Neural crest cell (in vitro differentiated cells): ENCODE measurements at regions not wholly inside any gene's neighbourhood (a gene's known extent, or its start where the extent isn't known, plus 50 kb on each side); places are given as distances from the start of the nearest gene placed in this dataset.
"Not testable (repeated sequence)": the region's sequence is repeated elsewhere in the genome, so short reads cannot be mapped to it uniquely, and the experiment has no call there.

Experiments used
- DNase-seq: peaks from one replicate; pipeline ENCODE4 v3.0.0; 2021; ENCODE audit warnings: low read depth, mixed read lengths, low spot score
- H3K27ac Mint-ChIP-seq: one replicate; pipeline ENCODE4 v1.8.0; 2021; ENCODE audit warnings: mild to moderate bottlenecking, mixed read lengths; ENCODE audit not compliant: unreplicated experiment
- H3K27me3 Mint-ChIP-seq: 2 replicates; pipeline ENCODE4 v1.8.0; 2021; ENCODE audit warnings: low read depth, mild to moderate bottlenecking, mixed read lengths
- H3K36me3 Mint-ChIP-seq: 2 replicates; pipeline ENCODE4 v1.8.0; 2021; ENCODE audit warnings: low read depth, mild to moderate bottlenecking, mixed read lengths
- H3K4me1 Mint-ChIP-seq: 2 replicates; pipeline ENCODE4 v1.8.0; 2021; ENCODE audit warnings: mixed read lengths
- H3K4me3 Mint-ChIP-seq: one replicate; pipeline ENCODE4 v1.8.0; 2021; ENCODE audit warnings: mild to moderate bottlenecking, mixed read lengths
- H3K9me3 Mint-ChIP-seq: 2 replicates; pipeline ENCODE4 v1.8.0; 2021; ENCODE audit warnings: mixed read lengths
- TF ChIP-seq, protein P1 (sequence below): fragments of 200-600 bp; sonication (generic); conservative IDR thresholded peaks from 2 replicates; pipeline ENCODE4 v1.5.0; 2021; ENCODE audit warnings: antibody characterized with exemption, mild to moderate bottlenecking

- H3K27me3 Mint-ChIP-seq: peaks cover 64% of the 10 kb centered on the region
- no peaks in the 10 kb centered on the region for H3K36me3 Mint-ChIP-seq
- DNase-seq: no peak
- H3K4me1 Mint-ChIP-seq: peaks cover 19% of the 10 kb centered on the region
- H3K9me3 Mint-ChIP-seq: peaks cover 12% of the 10 kb centered on the region
- no peak overlapping the region for H3K27ac Mint-ChIP-seq
- TF ChIP-seq, protein P1, sequence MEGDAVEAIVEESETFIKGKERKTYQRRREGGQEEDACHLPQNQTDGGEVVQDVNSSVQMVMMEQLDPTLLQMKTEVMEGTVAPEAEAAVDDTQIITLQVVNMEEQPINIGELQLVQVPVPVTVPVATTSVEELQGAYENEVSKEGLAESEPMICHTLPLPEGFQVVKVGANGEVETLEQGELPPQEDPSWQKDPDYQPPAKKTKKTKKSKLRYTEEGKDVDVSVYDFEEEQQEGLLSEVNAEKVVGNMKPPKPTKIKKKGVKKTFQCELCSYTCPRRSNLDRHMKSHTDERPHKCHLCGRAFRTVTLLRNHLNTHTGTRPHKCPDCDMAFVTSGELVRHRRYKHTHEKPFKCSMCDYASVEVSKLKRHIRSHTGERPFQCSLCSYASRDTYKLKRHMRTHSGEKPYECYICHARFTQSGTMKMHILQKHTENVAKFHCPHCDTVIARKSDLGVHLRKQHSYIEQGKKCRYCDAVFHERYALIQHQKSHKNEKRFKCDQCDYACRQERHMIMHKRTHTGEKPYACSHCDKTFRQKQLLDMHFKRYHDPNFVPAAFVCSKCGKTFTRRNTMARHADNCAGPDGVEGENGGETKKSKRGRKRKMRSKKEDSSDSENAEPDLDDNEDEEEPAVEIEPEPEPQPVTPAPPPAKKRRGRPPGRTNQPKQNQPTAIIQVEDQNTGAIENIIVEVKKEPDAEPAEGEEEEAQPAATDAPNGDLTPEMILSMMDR: no peak
- no peak overlapping the region for H3K4me3 Mint-ChIP-seq
These were observed 79.7 kb upstream of the MARK1 start for GRCh38 chr1:220448217-220448616.

GRCh38 chr1:220444586-220444985 lies 83.3 kb upstream of the MARK1 start:
- not testable (repeated sequence) for H3K4me3 Mint-ChIP-seq, H3K27ac Mint-ChIP-seq, H3K36me3 Mint-ChIP-seq, H3K4me1 Mint-ChIP-seq, DNase-seq
- Mint-ChIP-seq H3K9me3 (peaks cover 12% of the 10 kb centered on the region), H3K27me3 (peaks cover 54% of the 10 kb centered on the region)

DNA sequence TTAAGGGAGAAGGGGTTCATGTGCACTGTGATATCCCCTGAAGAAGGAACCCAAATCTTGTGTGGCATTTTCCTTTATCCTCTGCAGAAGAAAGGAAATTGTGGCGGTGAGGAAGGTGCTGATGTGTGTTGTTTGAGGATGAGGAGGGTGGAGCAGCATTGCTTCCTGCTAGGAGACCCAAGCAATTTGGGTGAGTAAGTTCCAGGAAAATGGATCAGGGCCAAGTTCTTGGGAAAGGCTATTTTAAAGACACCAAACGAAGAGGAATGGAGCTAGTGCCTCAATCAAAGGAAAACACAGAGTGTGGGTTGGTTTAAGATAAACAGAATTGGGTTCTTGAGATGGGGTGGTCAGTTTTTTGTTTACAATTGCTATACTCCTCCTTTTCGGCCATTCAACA lies 86.7 kb upstream of the MARK1 start:
- DNase-seq: no peak
- Mint-ChIP-seq H3K9me3 (peaks cover 12% of the 10 kb centered on the region), H3K27ac (no peak overlapping the region), H3K27me3 (peaks cover 31% of the 10 kb centered on the region), H3K36me3 (no peaks in the 10 kb centered on the region), H3K4me3 (no peak overlapping the region), H3K4me1 (no peaks in the 10 kb centered on the region)
- TF ChIP-seq, protein P1: no peak

GRCh38 chr1:220438741-220439140 lies 89.2 kb upstream of the MARK1 start:
- TF ChIP-seq, protein P1: no peak
- no peak for DNase-seq
- Mint-ChIP-seq H3K36me3 (no peaks in the 10 kb centered on the region), H3K4me3 (no peak overlapping the region), H3K4me1 (no peaks in the 10 kb centered on the region), H3K27ac (no peak overlapping the region), H3K27me3 (peaks cover 30% of the 10 kb centered on the region), H3K9me3 (peaks cover 3% of the 10 kb centered on the region)

DNA sequence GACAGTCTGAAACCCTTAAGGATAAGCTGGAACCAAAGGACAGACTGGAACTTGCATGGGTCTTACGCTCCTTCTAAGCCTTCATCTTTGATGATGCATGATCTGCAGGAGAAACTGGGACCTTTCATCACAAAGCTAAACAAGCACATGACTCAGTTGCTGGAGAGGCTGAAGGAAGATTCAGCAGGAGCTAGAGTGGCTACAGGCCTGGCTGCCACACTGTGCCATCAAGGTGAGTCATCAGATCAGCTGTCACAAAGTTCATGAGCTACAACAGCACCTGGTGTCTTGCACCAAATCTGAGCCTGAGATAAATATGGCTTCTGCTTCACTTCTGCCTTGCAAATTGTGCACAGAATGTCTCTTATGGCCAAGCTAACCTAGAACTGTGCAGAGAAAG lies 95.5 kb upstream of the MARK1 start:
- DNase-seq: no peak
- no peaks in the 10 kb centered on the region for H3K4me1 Mint-ChIP-seq
- H3K36me3 Mint-ChIP-seq: no peaks in the 10 kb centered on the region
- H3K4me3 Mint-ChIP-seq: no peak overlapping the region
- no peak overlapping the region for H3K27ac Mint-ChIP-seq
- no peaks in the 10 kb centered on the region for H3K9me3 Mint-ChIP-seq
- H3K27me3 Mint-ChIP-seq: peaks cover 14% of the 10 kb centered on the region
- TF ChIP-seq, protein P1: no peak

DNA sequence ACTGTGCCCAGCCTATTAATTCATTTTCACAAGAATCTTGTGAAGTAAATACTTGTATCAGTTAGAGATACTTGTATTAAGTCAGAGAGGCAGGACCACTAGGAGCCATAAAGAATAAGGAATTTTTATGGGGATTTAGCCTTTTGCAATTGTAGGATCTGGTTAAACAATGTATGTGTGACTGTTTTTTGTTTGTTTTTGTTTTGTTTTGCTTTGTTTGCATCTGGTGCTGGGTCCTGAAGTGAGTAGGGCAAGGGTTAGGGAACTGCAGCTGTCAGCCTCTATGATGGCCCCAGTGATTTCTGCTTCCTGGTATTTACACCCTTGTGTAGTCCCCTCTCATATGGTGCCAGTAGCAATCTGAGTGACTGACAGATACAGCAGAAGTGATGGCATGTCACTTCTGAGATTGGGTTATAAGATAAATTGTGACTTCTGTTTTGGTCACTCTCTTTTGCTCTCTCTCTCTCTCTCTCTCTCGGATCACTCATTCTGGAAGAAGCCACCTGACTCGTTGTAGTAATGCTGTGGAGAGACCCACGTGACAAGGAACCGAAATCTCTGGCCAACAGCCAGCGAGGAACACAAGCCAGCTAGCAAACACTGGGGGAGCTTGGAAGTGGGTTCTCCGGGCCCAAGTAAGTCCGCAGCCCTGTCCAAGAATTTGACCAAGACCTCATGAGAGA lies 96.2 kb upstream of the MARK1 start:
- Mint-ChIP-seq H3K4me1 (no peaks in the 10 kb centered on the region), H3K27ac (peak overlapping the region; percentile 81), H3K36me3 (no peaks in the 10 kb centered on the region), H3K4me3 (no peak overlapping the region), H3K27me3 (peaks cover 14% of the 10 kb centered on the region), H3K9me3 (no peaks in the 10 kb centered on the region)
- DNase-seq: no peak
- TF ChIP-seq, protein P1: no peak
